ENCODE measurements at regions not wholly inside any gene's neighbourhood (a gene's known extent, or its start where the extent isn't known, plus 50 kb on each side); places are given as distances from the start of the nearest gene placed in this dataset.

DNA sequence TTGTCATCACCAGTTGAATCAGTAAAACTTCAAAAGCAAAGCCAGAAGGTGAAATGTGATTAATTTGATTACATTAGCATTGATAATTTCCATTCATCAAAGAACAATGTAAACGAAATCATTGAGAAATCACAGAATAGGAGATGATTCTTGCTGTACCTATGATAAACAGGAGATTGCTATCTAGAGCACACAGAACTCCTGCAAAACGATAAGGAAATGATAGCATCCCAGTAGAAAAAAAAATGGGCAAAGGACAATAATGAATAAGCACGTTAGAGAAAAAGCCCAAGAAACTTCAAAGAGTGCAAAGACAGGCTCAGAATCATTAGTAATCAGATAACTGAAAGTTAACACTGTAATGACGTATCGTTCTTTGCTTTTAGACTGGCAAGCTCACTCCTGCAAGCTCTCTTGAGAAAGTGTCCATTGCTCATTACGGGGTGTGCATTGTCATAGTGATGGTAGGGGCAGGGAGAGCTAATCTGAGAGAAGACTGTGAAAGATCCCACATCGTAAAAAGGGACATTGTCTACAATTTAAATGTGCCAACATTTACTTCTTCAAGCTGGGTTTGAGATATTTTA is 143.6 kb downstream of the SPP2 start:
- DNase-seq (ENCODE audit: low spot score) = no peak
- TF ChIP-seq, protein P1, sequence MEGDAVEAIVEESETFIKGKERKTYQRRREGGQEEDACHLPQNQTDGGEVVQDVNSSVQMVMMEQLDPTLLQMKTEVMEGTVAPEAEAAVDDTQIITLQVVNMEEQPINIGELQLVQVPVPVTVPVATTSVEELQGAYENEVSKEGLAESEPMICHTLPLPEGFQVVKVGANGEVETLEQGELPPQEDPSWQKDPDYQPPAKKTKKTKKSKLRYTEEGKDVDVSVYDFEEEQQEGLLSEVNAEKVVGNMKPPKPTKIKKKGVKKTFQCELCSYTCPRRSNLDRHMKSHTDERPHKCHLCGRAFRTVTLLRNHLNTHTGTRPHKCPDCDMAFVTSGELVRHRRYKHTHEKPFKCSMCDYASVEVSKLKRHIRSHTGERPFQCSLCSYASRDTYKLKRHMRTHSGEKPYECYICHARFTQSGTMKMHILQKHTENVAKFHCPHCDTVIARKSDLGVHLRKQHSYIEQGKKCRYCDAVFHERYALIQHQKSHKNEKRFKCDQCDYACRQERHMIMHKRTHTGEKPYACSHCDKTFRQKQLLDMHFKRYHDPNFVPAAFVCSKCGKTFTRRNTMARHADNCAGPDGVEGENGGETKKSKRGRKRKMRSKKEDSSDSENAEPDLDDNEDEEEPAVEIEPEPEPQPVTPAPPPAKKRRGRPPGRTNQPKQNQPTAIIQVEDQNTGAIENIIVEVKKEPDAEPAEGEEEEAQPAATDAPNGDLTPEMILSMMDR (IDR thresholded peaks at IDR 0.05) = no peak

DNA sequence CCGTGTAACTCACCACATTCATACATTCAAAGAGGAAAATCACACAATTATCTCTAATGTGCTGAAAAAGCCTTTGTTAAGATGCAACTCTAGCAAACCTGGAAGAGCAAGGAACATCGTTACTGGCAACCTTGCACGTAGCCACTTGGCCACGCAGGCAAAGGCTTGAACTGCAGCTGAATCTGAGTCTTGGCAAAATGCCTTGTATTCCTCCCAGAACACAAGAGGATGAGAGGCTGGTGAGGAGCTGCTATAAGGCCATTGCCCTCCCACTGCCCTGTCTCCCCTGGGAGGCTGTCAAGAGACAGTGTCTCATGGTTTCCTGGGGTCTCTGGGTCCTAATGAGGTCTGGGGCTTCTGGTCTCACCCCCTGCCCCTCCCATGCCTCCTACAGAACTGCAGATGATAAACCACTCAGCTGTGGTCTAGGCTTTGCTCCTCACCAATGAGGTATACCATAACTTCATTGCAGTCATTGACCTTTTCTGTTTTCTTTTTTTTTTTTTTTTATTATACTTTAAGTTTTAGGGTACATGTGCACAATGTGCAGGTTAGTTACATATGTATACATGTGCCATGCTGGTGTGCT is 141.4 kb downstream of the SPP2 start:
- Histone ChIP-seq H3K4me3 (no peak overlapping the region), H3K9me3 (no peaks in the 10 kb centered on the region), H3K4me1 (no peaks in the 10 kb centered on the region), H3K27ac (no peak overlapping the region), H3K36me3 (no peaks in the 10 kb centered on the region), H3K27me3 (no peaks in the 10 kb centered on the region)
- TF ChIP-seq, protein P1 (IDR thresholded peaks at IDR 0.05) = no peak
- DNase-seq (ENCODE audit: low spot score) = no peak

More for the DNA sequence above, 143.6 kb downstream of the SPP2 start:
- Histone ChIP-seq H3K4me3 (no peak overlapping the region), H3K27ac (no peak overlapping the region), H3K36me3 (no peaks in the 10 kb centered on the region), H3K27me3 (no peaks in the 10 kb centered on the region), H3K9me3 (no peaks in the 10 kb centered on the region), H3K4me1 (no peaks in the 10 kb centered on the region)

DNA sequence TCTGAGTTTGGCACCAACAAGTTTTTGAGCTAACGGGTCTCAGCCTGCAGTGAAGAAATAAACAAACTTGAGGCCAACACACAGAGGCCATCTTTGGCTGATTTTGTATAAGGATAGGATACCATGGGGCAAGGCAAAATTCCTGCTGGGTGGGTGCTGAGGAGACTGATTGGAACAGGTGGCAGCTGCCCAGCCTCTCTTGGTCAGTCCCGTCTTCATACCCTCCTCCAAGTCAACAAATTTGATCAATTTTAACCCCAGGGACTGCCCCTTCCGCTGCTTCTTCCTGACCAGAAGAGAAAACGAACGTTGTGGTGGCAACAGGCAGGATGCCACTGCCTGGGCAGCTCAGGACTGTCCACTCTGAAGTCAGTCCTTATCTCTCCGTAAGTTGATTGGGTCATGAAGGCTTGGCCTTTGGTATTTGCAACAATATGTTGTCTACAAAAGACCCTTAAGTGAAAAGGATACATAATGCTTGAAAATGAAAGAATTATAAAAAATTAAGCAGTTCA is 139.3 kb downstream of the SPP2 start:
- Histone ChIP-seq H3K27ac (no peak overlapping the region), H3K4me1 (no peaks in the 10 kb centered on the region), H3K9me3 (no peaks in the 10 kb centered on the region), H3K4me3 (no peak overlapping the region), H3K27me3 (no peaks in the 10 kb centered on the region), H3K36me3 (no peaks in the 10 kb centered on the region)
- DNase-seq (ENCODE audit: low spot score) = no peak
- TF ChIP-seq, protein P1 (IDR thresholded peaks at IDR 0.05) = no peak

DNA sequence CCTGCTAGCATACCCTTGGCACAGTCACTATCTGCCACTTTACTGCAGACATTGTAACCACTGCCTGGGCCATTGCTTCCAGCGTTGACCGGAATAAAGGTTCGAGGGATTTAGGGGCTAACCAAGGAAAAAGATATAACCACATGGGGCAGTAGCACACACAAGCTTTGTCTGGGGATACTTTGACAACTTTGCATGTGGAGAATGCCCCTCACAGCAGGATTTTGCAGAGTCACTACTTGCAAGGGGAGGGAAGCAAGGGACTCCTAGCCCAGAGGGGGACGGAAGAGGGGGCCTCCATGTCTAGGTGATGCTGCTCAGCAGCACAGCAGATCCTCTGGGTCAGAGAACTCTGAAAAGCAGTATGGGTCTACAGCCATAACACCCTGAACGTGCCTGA is 138.7 kb downstream of the SPP2 start:
- H3K27me3 ChIP-seq = no peaks in the 10 kb centered on the region
- no peaks in the 10 kb centered on the region for H3K9me3 ChIP-seq
- DNase-seq (ENCODE audit: low spot score) = no peak
- no peak overlapping the region for H3K27ac ChIP-seq
- TF ChIP-seq, protein P1 (IDR thresholded peaks at IDR 0.05) = no peak
- H3K4me3 ChIP-seq = no peak overlapping the region
- H3K36me3 ChIP-seq = no peaks in the 10 kb centered on the region
- H3K4me1 ChIP-seq = no peaks in the 10 kb centered on the region

GRCh38 chr2:234187646-234188174 is 137.2 kb downstream of the SPP2 start:
- Histone ChIP-seq H3K4me1 (no peaks in the 10 kb centered on the region), H3K36me3 (no peaks in the 10 kb centered on the region), H3K27ac (no peak overlapping the region), H3K9me3 (no peaks in the 10 kb centered on the region), H3K4me3 (no peak overlapping the region), H3K27me3 (no peaks in the 10 kb centered on the region)
- TF ChIP-seq, protein P1 (IDR thresholded peaks at IDR 0.05) = no peak
- DNase-seq (ENCODE audit: low spot score) = no peak

Measured in right atrium auricular region (tissue), 2 donors.